HCT116 (cell line): ENCODE measurements at regions not wholly inside any gene's neighbourhood (a gene's known extent, or its start where the extent isn't known, plus 50 kb on each side); places are given as distances from the start of the nearest gene placed in this dataset.

Source experiments
- EZH2phosphoT487 ChIP-seq: fragments of 200-600 bp; IDR thresholded peaks from 2 replicates; pipeline ENCODE4 v1.6.1; 2018; ENCODE audit warnings: antibody characterized with exemption, borderline replicate concordance
- POLR2A ChIP-seq: IDR thresholded peaks from 2 replicates; pipeline ENCODE4 v1.7.0; 2011; ENCODE audit warnings: borderline replicate concordance; ENCODE audit not compliant: insufficient read depth, insufficient read length; ENCODE audit errors: extremely low read depth
- TF ChIP-seq, protein P1 (sequence below): IDR thresholded peaks from 2 replicates; pipeline ENCODE4 v1.6.1; 2012
- TF ChIP-seq, protein P2 (sequence below), 3 experiments: fragments of 200-600 bp in 1 of 3; sonication (generic) in 1 of 3; IDR thresholded peaks in 2 of 3; conservative IDR thresholded peaks in 1 of 3; 2 replicates each; pipeline ENCODE4 v1.5.1; 2012 to 2017; ENCODE audit warnings: low read depth in 2 of 3, low read length in 2 of 3, antibody characterized with exemption in 1 of 3, borderline replicate concordance in 1 of 3, control low read depth in 1 of 3, mild to moderate bottlenecking in 1 of 3, mixed read lengths in 1 of 3, mixed run types in 1 of 3, moderate library complexity in 1 of 3; ENCODE audit not compliant: insufficient read depth in 1 of 3

DNA sequence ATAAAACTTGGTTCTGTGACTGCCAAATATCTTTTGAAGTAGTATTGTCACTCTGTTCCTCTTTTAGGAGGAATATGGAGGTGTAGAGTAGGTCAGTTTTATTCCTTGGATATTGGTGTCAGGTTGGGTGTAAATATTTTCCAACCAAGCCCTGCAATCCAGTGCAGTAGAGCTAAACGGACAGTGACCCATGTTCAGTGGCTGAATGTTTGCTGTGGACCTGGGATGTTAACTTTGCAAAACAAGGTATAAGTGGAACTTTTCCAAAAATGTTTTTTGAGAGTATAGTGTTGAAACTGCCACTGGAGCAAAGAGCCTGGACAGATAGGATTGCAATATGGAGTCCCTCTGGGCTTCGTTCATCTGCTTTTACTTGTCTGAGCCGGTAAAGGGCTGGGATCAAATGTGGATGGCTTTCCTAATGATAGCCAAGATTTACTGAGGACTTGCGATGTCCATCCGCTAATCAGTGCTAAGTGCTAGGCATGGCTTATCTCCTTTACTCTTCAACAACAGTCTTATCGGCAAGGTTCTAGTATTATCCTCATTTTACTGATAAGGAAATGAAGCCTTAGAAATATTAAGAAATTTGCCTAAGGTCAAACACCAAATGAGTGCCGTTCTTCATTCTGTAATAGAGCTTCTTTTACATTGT is 69.0 kb upstream of the BACH2 start:
- TF ChIP-seq, protein P1, sequence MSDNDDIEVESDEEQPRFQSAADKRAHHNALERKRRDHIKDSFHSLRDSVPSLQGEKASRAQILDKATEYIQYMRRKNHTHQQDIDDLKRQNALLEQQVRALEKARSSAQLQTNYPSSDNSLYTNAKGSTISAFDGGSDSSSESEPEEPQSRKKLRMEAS = no peak
- TF ChIP-seq EZH2phosphoT487 (no peak), POLR2A (no peak)
- TF ChIP-seq, protein P2, sequence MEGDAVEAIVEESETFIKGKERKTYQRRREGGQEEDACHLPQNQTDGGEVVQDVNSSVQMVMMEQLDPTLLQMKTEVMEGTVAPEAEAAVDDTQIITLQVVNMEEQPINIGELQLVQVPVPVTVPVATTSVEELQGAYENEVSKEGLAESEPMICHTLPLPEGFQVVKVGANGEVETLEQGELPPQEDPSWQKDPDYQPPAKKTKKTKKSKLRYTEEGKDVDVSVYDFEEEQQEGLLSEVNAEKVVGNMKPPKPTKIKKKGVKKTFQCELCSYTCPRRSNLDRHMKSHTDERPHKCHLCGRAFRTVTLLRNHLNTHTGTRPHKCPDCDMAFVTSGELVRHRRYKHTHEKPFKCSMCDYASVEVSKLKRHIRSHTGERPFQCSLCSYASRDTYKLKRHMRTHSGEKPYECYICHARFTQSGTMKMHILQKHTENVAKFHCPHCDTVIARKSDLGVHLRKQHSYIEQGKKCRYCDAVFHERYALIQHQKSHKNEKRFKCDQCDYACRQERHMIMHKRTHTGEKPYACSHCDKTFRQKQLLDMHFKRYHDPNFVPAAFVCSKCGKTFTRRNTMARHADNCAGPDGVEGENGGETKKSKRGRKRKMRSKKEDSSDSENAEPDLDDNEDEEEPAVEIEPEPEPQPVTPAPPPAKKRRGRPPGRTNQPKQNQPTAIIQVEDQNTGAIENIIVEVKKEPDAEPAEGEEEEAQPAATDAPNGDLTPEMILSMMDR (IDR thresholded peaks at IDR 0.05 in 2 of 3, conservative IDR thresholded peaks at IDR 0.05 in 1 of 3; ENCODE audit: borderline replicate concordance in 1 of 3, insufficient read depth in 1 of 3, low read depth in 2 of 3, low read length in 2 of 3) = no peak
